GM12891 (cell line): ENCODE measurements at regions not wholly inside any gene's neighbourhood (a gene's known extent, or its start where the extent isn't known, plus 50 kb on each side); places are given as distances from the start of the nearest gene placed in this dataset.

ENCODE experiments used
- PAX5 ChIP-seq: IDR thresholded peaks from 2 replicates; pipeline ENCODE4 v1.6.1; 2011; ENCODE audit warnings: low read length, moderate library complexity, mild to moderate bottlenecking; ENCODE audit not compliant: insufficient read depth, severe bottlenecking
- POLR2A ChIP-seq: IDR thresholded peaks from 2 replicates; pipeline ENCODE4 v1.6.1; 2011; ENCODE audit warnings: low read depth, low read length, control low read depth
- POLR2AphosphoS5 ChIP-seq: IDR thresholded peaks from 2 replicates; pipeline ENCODE4 v1.6.1; 2011; ENCODE audit warnings: low read depth, low read length, control low read depth
- POU2F2 ChIP-seq: IDR thresholded peaks from 2 replicates; pipeline ENCODE4 v1.6.1; 2011; ENCODE audit warnings: low read depth, mild to moderate bottlenecking, control low read depth, low read length, moderate library complexity
- SPI1 ChIP-seq: IDR thresholded peaks from 2 replicates; pipeline ENCODE4 v1.6.1; 2011; ENCODE audit warnings: low read depth, low read length, control low read depth
- TAF1 ChIP-seq: IDR thresholded peaks from 2 replicates; pipeline ENCODE4 v1.6.1; 2011; ENCODE audit warnings: low read depth, low read length, control low read depth

- TF ChIP-seq POLR2A (no peak), SPI1 (no peak), POU2F2 (no peak), TAF1 (no peak), PAX5 (no peak), POLR2AphosphoS5 (no peak)
These were observed 576.1 kb downstream of the TMA16 start for GRCh38 chr4:164070625-164071024.
